DND-41 (cell line): ENCODE measurements at regions not wholly inside any gene's neighbourhood (a gene's known extent, or its start where the extent isn't known, plus 50 kb on each side); places are given as distances from the start of the nearest gene placed in this dataset.

Experiments used
- ATAC-seq: fragments of 200-7000 bp; cut with Tn5 transposase; 3 replicates; pipeline ENCODE4 v1.9.1; 2021; ENCODE audit warnings: low read depth; ENCODE audit not compliant: insufficient read depth
- DNase-seq: peaks from one replicate; pipeline ENCODE4 v3.0.0-alpha.2; 2020
- H2AFZ ChIP-seq: 2 replicates; pipeline ENCODE4 v1.6.0; 2012; ENCODE audit warnings: low read depth, low read length
- H3K27ac ChIP-seq: 2 replicates; pipeline ENCODE4 v1.5.1; 2012; ENCODE audit warnings: low read length, inconsistent platforms
- H3K27me3 ChIP-seq: fragments of 200-600 bp; sonication (generic); 2 replicates; pipeline ENCODE4 v1.6.0; 2012; ENCODE audit warnings: low read length, mild to moderate bottlenecking, inconsistent platforms; ENCODE audit not compliant: insufficient read depth, poor library complexity
- H3K36me3 ChIP-seq: 2 replicates; pipeline ENCODE4 v1.5.1; 2012; ENCODE audit warnings: low read length, inconsistent platforms; ENCODE audit not compliant: insufficient read depth
- H3K4me1 ChIP-seq: 2 replicates; pipeline ENCODE4 v1.5.1; 2012; ENCODE audit warnings: mild to moderate bottlenecking, low read length; ENCODE audit not compliant: insufficient read depth
- H3K4me2 ChIP-seq: 2 replicates; pipeline ENCODE4 v1.6.0; 2012; ENCODE audit warnings: mild to moderate bottlenecking, moderate library complexity, low read length, inconsistent platforms; ENCODE audit not compliant: insufficient read depth
- H3K4me3 ChIP-seq, 2 experiments: fragments of 200-600 bp in 1 of 2; shearing (Covaris generic) in 1 of 2; 2 replicates each; pipeline ENCODE4 v1.5.1; 2012 to 2016; ENCODE audit warnings: inconsistent platforms in 2 of 2, low read length in 2 of 2, mild to moderate bottlenecking in 2 of 2, low read depth in 1 of 2, moderate library complexity in 1 of 2
- H3K79me2 ChIP-seq: 2 replicates; pipeline ENCODE4 v1.6.0; 2012; ENCODE audit warnings: low read length, inconsistent platforms; ENCODE audit not compliant: insufficient read depth
- H3K9ac ChIP-seq: 2 replicates; pipeline ENCODE4 v1.6.0; 2012; ENCODE audit warnings: low read depth, mild to moderate bottlenecking, inconsistent platforms, low read length, moderate library complexity
- H3K9me3 ChIP-seq: 2 replicates; pipeline ENCODE4 v1.5.1; 2012; ENCODE audit warnings: low read length, moderate library complexity, mild to moderate bottlenecking, inconsistent platforms; ENCODE audit not compliant: insufficient read depth, severe bottlenecking
- H4K20me1 ChIP-seq: 2 replicates; pipeline ENCODE4 v1.6.0; 2012; ENCODE audit warnings: low read length; ENCODE audit not compliant: insufficient read depth
- CTCF ChIP-seq: IDR thresholded peaks from 2 replicates; pipeline ENCODE4 v1.5.1; 2012; ENCODE audit warnings: borderline replicate concordance, low read length, moderate library complexity, mild to moderate bottlenecking; ENCODE audit not compliant: poor library complexity, severe bottlenecking; ENCODE audit errors: extremely low read depth
- EZH2 ChIP-seq: IDR thresholded peaks from 3 replicates; pipeline ENCODE4 v1.6.1; 2012; ENCODE audit warnings: borderline replicate concordance, low read depth, mild to moderate bottlenecking, moderate library complexity, low read length, inconsistent platforms; ENCODE audit not compliant: severe bottlenecking

DNA sequence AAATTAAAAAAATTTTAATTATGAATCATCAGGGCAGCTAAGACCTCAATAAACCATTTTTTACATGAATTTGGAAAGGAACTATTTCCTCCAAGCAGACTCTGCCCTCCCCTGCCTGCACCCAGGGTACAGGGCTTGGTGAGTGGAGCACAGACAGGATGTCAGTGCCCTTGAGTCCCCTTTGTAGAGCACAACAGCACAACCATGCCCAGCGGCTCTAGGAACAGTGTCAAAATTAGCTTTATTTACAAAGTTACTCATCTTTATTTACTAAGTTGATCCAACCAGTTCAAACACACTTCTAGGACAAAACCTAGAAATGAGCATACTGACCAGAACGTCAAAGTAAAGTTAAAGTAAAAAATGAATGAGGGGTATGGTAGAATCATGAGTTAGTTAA lies 90.6 kb upstream of the TSC22D2 start:
- no peak for ATAC-seq
- Histone ChIP-seq H3K27ac (no peak overlapping the region), H3K36me3 (no peaks in the 10 kb centered on the region), H3K79me2 (no peaks in the 10 kb centered on the region), H3K4me3 (no peak overlapping the region), H3K9ac (no peak overlapping the region), H3K9me3 (no peaks in the 10 kb centered on the region), H2AFZ (no peak overlapping the region), H3K4me2 (no peak overlapping the region), H3K27me3 (peaks cover 12% of the 10 kb centered on the region), H3K4me1 (no peaks in the 10 kb centered on the region), H4K20me1 (no peaks in the 10 kb centered on the region)
- DNase-seq = no peak
- TF ChIP-seq EZH2 = no peak
- TF ChIP-seq CTCF = no peak

DNA sequence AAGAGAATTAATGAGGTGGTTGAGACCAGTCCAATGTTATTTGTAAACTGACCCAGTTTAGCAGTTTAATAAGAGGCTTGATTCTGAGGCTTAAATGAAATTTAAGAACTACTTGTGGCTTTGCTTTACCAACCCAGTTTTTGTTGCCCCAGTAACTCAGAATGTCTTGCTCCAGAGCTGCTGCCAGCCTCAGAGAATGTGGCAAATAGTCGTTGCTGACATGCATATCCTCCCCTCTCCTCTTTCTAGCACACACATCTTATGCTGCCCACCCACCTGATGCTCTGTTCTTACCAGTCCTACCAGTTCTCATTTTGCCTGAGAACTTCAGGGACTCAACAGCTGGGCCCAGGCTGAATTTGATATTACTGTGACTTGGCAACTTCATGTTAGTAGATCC lies 92.4 kb upstream of the TSC22D2 start:
- Histone ChIP-seq H2AFZ (no peak overlapping the region), H3K27me3 (peaks cover 16% of the 10 kb centered on the region), H3K4me2 (no peak overlapping the region), H4K20me1 (no peaks in the 10 kb centered on the region), H3K4me3 (no peak overlapping the region), H3K27ac (no peak overlapping the region), H3K79me2 (no peaks in the 10 kb centered on the region), H3K9ac (no peak overlapping the region), H3K9me3 (no peaks in the 10 kb centered on the region), H3K4me1 (no peaks in the 10 kb centered on the region), H3K36me3 (no peaks in the 10 kb centered on the region)
- ATAC-seq = no peak
- DNase-seq = no peak
- TF ChIP-seq CTCF = no peak
- no peak for TF ChIP-seq EZH2

DNA sequence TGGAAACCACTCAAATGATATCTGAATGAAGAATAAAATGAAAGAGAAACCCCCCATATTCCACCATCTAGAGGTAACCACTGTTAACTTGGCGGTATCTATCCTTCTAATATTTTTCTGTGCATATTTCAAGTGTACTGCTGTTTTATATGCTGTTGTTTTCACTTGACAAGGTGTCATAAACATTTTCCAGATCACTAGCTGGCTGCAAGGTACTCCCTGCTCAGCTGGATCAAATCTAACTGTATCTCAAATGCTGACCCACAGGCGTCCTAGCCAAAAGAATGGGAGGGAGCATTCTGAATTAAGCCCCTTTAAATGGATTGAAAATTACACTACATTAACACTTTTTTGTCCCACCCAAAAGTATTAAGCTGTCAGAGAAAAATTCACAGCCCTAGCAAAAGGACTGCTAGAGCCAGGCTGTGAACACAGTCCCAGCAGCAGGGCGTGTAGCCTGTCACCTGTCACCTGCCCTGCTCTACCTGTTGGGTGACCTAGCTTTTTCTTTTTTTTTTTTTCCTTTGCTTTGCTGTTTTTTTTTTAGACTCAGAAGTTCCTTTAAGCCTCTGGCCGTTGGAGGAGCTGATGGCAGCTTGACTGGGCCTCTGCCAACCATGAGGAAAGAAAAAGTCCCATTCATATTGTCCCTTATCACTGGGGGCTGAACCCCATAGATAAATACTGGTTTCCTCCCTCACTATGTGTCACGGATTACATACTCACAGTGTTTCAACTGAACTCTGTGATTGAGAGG lies 93.7 kb upstream of the TSC22D2 start:
- Histone ChIP-seq H3K27me3 (peaks cover 13% of the 10 kb centered on the region), H3K79me2 (no peaks in the 10 kb centered on the region), H2AFZ (no peak overlapping the region), H3K4me3 (no peak overlapping the region), H3K9me3 (no peaks in the 10 kb centered on the region), H3K4me2 (no peak overlapping the region), H3K4me1 (no peaks in the 10 kb centered on the region), H4K20me1 (no peaks in the 10 kb centered on the region), H3K27ac (no peak overlapping the region), H3K9ac (no peak overlapping the region), H3K36me3 (no peaks in the 10 kb centered on the region)
- ATAC-seq (no peak), DNase-seq (no peak)
- TF ChIP-seq EZH2 (no peak), CTCF (no peak)
